ENCODE measurements at regions not wholly inside any gene's neighbourhood (a gene's known extent, or its start where the extent isn't known, plus 50 kb on each side); places are given as distances from the start of the nearest gene placed in this dataset.

DNA sequence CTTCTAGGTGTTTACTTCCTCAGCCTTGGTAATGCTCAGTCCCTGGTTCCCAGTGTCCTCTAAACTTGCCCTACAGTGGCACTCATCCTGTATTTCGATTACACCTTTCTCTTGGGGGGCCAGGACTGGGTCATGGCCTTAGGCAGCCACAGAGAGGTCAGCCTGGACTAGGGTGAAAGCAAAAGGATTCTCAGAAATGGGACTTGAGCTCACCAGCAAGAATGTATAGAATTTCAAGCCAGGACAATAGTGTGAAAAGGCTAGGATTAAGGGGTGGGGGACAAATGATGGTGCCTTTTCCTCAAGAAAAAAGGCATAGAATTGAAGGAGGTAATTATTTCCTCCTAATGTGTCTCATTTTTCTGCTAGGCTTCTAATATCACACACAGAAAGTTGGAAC, 166.8 kb upstream of the RUNX1 start:
- DNase-seq = no peak
- H3K4me1 Mint-ChIP-seq = peaks cover 0 to 7% (median 3%) of the 10 kb centered on the region in 4 donors
- H3K4me3 Mint-ChIP-seq = no peak overlapping the region
- POLR2A ChIA-PET = interaction anchor here (0.5 to 1.0 kb wide), 2 partner anchors 10 to 382 kb away, joined by 3 to 4 read pairs; no protein-coding TSS in a partner anchor
- peaks cover 0 to 4% (median under 1%) of the 10 kb centered on the region in 9 donors for H3K9me3 Mint-ChIP-seq
- ATAC-seq = no peak
- H3K27ac Mint-ChIP-seq = no peak overlapping the region
- no peaks in the 10 kb centered on the region for H3K27me3 Mint-ChIP-seq
- H3K36me3 Mint-ChIP-seq = no peaks in the 10 kb centered on the region

DNA sequence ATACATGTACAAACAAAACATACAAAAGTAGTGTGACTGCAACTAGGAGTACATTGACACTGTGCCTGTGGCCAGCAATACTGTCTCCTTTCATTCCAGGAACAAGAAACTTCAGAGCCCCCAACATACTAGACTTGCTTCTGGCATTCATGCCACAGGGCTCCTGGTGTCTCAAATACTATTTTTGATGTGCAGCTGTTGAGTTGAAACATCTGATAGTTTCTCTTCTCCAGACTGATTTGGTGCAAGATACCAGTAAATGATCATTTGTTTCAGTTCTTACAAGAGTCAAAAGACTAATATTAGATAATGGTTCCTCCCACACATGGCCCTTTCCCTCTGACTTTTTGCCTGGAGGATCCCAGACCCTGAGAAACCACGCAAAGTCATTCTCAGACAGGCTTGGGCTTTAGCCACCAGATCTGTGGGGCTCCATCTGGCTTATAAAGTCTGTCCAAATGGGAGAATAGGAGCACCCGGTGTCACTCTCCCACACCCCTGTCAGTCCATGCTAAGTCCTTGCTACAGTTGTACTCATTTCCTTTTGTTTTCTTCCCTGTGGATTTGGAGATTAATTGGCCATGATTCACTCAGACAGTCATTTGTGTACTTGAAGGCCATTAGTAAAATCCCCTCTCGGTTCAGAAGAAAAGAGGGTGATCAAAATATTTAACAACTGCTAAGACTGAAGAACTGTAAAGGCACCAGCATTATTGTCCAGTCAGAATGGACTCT, 163.5 kb upstream of the RUNX1 start:
- ATAC-seq (no peak), DNase-seq (no peak)
- Mint-ChIP-seq H3K9me3 (peaks cover 4 to 17% (median 15%) of the 10 kb centered on the region in 9 donors), H3K27me3 (peaks cover 0 to 4% (median 0%) of the 10 kb centered on the region in 5 donors), H3K27ac (no peak overlapping the region), H3K4me3 (no peak overlapping the region), H3K4me1 (no peaks in the 10 kb centered on the region), H3K36me3 (peaks cover 0 to 14% (median 0%) of the 10 kb centered on the region in 3 donors)
- POLR2A ChIA-PET = no interaction called here

- POLR2A ChIA-PET = no interaction called here
- no peak overlapping the region for H3K27ac Mint-ChIP-seq
- H3K9me3 Mint-ChIP-seq = peaks cover 4 to 17% (median 15%) of the 10 kb centered on the region in 9 donors
- H3K27me3 Mint-ChIP-seq = peaks cover 0 to 4% (median 0%) of the 10 kb centered on the region in 5 donors
- H3K36me3 Mint-ChIP-seq = peaks cover 0 to 14% (median 0%) of the 10 kb centered on the region in 3 donors
- DNase-seq = no peak
- peaks cover 1 to 3% (median 2%) of the 10 kb centered on the region in 4 donors for H3K4me1 Mint-ChIP-seq
- ATAC-seq = no peak
- H3K4me3 Mint-ChIP-seq = no peak overlapping the region
Measured at GRCh38 chr21:35211782-35212181, 162.7 kb upstream of the RUNX1 start.

- ATAC-seq = no peak
- no peak overlapping the region for H3K27ac Mint-ChIP-seq
- peaks cover 0 to 4% (median 0%) of the 10 kb centered on the region in 5 donors for H3K27me3 Mint-ChIP-seq
- POLR2A ChIA-PET = no interaction called here
- H3K9me3 Mint-ChIP-seq = peaks cover 4 to 17% (median 15%) of the 10 kb centered on the region in 9 donors
- peaks cover 14 to 20% (median 17%) of the 10 kb centered on the region in 4 donors for H3K4me1 Mint-ChIP-seq
- DNase-seq = no peak
- peaks cover 0 to 14% (median 0%) of the 10 kb centered on the region in 3 donors for H3K36me3 Mint-ChIP-seq
- no peak overlapping the region for H3K4me3 Mint-ChIP-seq
Measured at GRCh38 chr21:35210093-35210492, 161.0 kb upstream of the RUNX1 start.

GRCh38 chr21:35208810-35209517, 159.9 kb upstream of the RUNX1 start:
- Mint-ChIP-seq H3K9me3 (peaks cover 4 to 17% (median 15%) of the 10 kb centered on the region in 9 donors), H3K4me1 (peaks cover 14 to 27% (median 25%) of the 10 kb centered on the region in 4 donors), H3K27me3 (peaks cover 0 to 4% (median 0%) of the 10 kb centered on the region in 5 donors), H3K36me3 (peaks cover 0 to 14% (median 0%) of the 10 kb centered on the region in 3 donors), H3K27ac (peak overlapping the region in 1 of 10 donors; percentile 21), H3K4me3 (no peak overlapping the region)
- POLR2A ChIA-PET = no interaction called here
- no peak for DNase-seq
- ATAC-seq = no peak

GRCh38 chr21:35208104-35208503, 159.0 kb upstream of the RUNX1 start:
- Mint-ChIP-seq H3K27ac (no peak overlapping the region), H3K9me3 (peaks cover 4 to 17% (median 15%) of the 10 kb centered on the region in 9 donors), H3K27me3 (peaks cover 0 to 4% (median 0%) of the 10 kb centered on the region in 5 donors), H3K4me3 (no peak overlapping the region), H3K36me3 (peaks cover 0 to 14% (median 0%) of the 10 kb centered on the region in 3 donors), H3K4me1 (peaks cover 14 to 27% (median 25%) of the 10 kb centered on the region in 4 donors)
- DNase-seq = no peak
- POLR2A ChIA-PET = no interaction called here
- ATAC-seq = no peak

- no peak for ATAC-seq
- no peak for DNase-seq
- peaks cover 0 to 14% (median 0%) of the 10 kb centered on the region in 3 donors for H3K36me3 Mint-ChIP-seq
- no peak overlapping the region for H3K4me3 Mint-ChIP-seq
- H3K4me1 Mint-ChIP-seq = peaks cover 14 to 27% (median 25%) of the 10 kb centered on the region in 4 donors
- H3K27me3 Mint-ChIP-seq = peaks cover 0 to 4% (median 0%) of the 10 kb centered on the region in 5 donors
- H3K9me3 Mint-ChIP-seq = peaks cover 4 to 17% (median 15%) of the 10 kb centered on the region in 9 donors
- POLR2A ChIA-PET = no interaction called here
- no peak overlapping the region for H3K27ac Mint-ChIP-seq
Measured at GRCh38 chr21:35207322-35207721, 158.2 kb upstream of the RUNX1 start.

DNA sequence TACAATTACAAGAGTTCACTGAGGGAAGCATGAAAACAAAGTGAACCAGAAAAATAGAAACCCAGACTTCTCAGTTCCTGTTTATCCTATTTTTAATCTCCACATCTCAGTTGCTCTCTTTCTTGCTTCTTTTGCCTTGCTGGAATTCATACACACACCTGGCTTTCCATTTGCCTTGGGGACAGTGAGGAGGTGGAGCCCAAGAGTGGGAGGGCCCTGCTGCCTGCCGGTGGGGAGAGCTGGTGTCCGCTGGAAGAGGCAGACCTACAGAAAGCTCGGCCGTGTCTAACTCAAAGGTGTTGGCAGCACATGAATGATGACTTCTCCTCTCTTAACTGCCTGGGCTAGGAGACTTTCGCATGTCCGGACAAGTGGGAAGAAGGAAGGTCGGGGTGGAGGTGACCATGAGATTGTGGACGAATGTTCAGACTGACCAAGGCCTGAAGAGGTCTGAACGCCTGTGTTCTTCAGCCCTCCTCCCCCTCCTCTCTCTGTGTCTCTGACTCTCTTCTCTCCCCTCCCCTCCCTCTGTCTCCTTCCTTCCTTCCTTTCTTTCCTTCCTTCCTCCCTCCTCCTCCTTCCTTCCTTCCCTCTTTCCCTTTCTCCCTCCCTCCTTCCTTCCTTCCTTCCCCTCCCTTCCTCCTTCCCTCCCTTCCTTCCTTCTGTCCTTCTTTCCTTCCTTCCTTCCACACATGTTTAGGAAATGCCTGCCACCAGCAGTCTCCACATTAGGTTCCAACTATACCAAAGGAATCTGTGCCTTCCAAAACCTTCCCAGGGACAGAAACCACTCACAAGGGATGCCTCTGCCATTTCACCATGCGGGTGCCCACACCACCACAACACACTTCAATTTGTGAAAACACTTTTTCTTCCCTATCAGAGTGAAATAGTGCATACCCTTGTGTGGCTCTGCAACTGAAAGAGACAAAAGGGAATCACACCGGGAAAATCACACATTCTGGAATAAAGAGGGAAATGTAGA, 157.3 kb upstream of the RUNX1 start:
- Mint-ChIP-seq H3K27me3 (peaks cover 0 to 4% (median 0%) of the 10 kb centered on the region in 5 donors), H3K36me3 (peaks cover 0 to 14% (median 0%) of the 10 kb centered on the region in 3 donors), H3K4me3 (peak overlapping the region in 9 of 10 donors; percentile 19 to 92 (median 87)), H3K9me3 (peaks cover 4 to 17% (median 15%) of the 10 kb centered on the region in 9 donors), H3K4me1 (peaks cover 14 to 27% (median 25%) of the 10 kb centered on the region in 4 donors), H3K27ac (peak overlapping the region in 7 of 10 donors; percentile 3 to 81 (median 55))
- no peak for ATAC-seq
- POLR2A ChIA-PET = no interaction called here
- no peak for DNase-seq

- peaks cover 0 to 8% (median 0%) of the 10 kb centered on the region in 3 donors for H3K36me3 Mint-ChIP-seq
- H3K4me1 Mint-ChIP-seq = peaks cover 14 to 27% (median 25%) of the 10 kb centered on the region in 4 donors
- DNase-seq = peak in 3 of 10 donors; percentile 9 to 21 (median 13)
- peak; percentile 49 to 53 for ATAC-seq
- H3K27me3 Mint-ChIP-seq = no peaks in the 10 kb centered on the region
- H3K27ac Mint-ChIP-seq = peak overlapping the region in 9 of 10 donors; percentile 36 to 88 (median 64)
- peak overlapping the region; percentile 77 to 92 (median 87) for H3K4me3 Mint-ChIP-seq
- POLR2A ChIA-PET = interaction anchor here (0.7 to 1.0 kb wide), 2 partner anchors 18 to 22 kb away, joined by 3 read pairs; no protein-coding TSS in a partner anchor
- H3K9me3 Mint-ChIP-seq = peaks cover under 1 to 10% (median 6%) of the 10 kb centered on the region in 9 donors
Measured at GRCh38 chr21:35204850-35205541, 155.9 kb upstream of the RUNX1 start.

GRCh38 chr21:35204125-35204524, 155.0 kb upstream of the RUNX1 start:
- H3K4me1 Mint-ChIP-seq = peaks cover 14 to 27% (median 25%) of the 10 kb centered on the region in 4 donors
- no peaks in the 10 kb centered on the region for H3K27me3 Mint-ChIP-seq
- H3K36me3 Mint-ChIP-seq = no peaks in the 10 kb centered on the region
- H3K9me3 Mint-ChIP-seq = peaks cover 0 to 1% (median 0%) of the 10 kb centered on the region in 9 donors
- H3K4me3 Mint-ChIP-seq = peak overlapping the region in 3 of 10 donors; percentile 81 to 91 (median 87)
- POLR2A ChIA-PET = interaction anchor here (1.0 kb wide), 1 partner anchor 19 kb away, joined by 3 read pairs; no protein-coding TSS in a partner anchor
- no peak for ATAC-seq
- H3K27ac Mint-ChIP-seq = peak overlapping the region in 1 of 10 donors; percentile 39
- no peak for DNase-seq

All from naive thymus-derived CD8-positive, alpha-beta T cell (primary cell).